ENCODE measurements at regions not wholly inside any gene's neighbourhood (a gene's known extent, or its start where the extent isn't known, plus 50 kb on each side); places are given as distances from the start of the nearest gene placed in this dataset.

GRCh38 chr12:23356440-23356839 is 593.0 kb downstream of the SOX5 start:
- Histone ChIP-seq H3K27ac (no peak overlapping the region), H3K36me3 (no peaks in the 10 kb centered on the region), H3K4me1 (no peaks in the 10 kb centered on the region), H3K27me3 (no peaks in the 10 kb centered on the region), H3K4me3 (no peak overlapping the region), H3K9me3 (no peaks in the 10 kb centered on the region)
- no peak for TF ChIP-seq CTCF (IDR thresholded peaks at IDR 0.05)
- DNase-seq (ENCODE audit: low spot score), result no peak

GRCh38 chr12:23356927-23357708 is 592.4 kb downstream of the SOX5 start:
- Histone ChIP-seq H3K9me3 (no peaks in the 10 kb centered on the region), H3K36me3 (no peaks in the 10 kb centered on the region), H3K4me3 (no peak overlapping the region), H3K27ac (no peak overlapping the region), H3K4me1 (no peaks in the 10 kb centered on the region), H3K27me3 (no peaks in the 10 kb centered on the region)
- TF ChIP-seq CTCF (IDR thresholded peaks at IDR 0.05), result no peak
- no peak for DNase-seq (ENCODE audit: low spot score)

GRCh38 chr12:23359975-23360701 is 589.3 kb downstream of the SOX5 start:
- Histone ChIP-seq H3K9me3 (no peaks in the 10 kb centered on the region), H3K27ac (no peak overlapping the region), H3K4me1 (no peaks in the 10 kb centered on the region), H3K36me3 (no peaks in the 10 kb centered on the region), H3K27me3 (no peaks in the 10 kb centered on the region), H3K4me3 (no peak overlapping the region)
- TF ChIP-seq CTCF (IDR thresholded peaks at IDR 0.05), result no peak
- DNase-seq (ENCODE audit: low spot score), result no peak

GRCh38 chr12:23361971-23362370 is 587.5 kb downstream of the SOX5 start:
- no peak for DNase-seq (ENCODE audit: low spot score)
- H3K4me3 ChIP-seq, result no peak overlapping the region
- TF ChIP-seq CTCF (IDR thresholded peaks at IDR 0.05), result no peak

GRCh38 chr12:23368590-23368989 is 580.9 kb downstream of the SOX5 start:
- no peak for TF ChIP-seq CTCF (IDR thresholded peaks at IDR 0.05)

More at GRCh38 chr12:23361971-23362370, 587.5 kb downstream of the SOX5 start:
- no peaks in the 10 kb centered on the region for H3K4me1 ChIP-seq
- no peaks in the 10 kb centered on the region for H3K9me3 ChIP-seq
- H3K27ac ChIP-seq, result no peak overlapping the region
- H3K36me3 ChIP-seq, result no peaks in the 10 kb centered on the region
- H3K27me3 ChIP-seq, result no peaks in the 10 kb centered on the region

More at GRCh38 chr12:23368590-23368989, 580.9 kb downstream of the SOX5 start:
- DNase-seq (ENCODE audit: low spot score), result no peak
- Histone ChIP-seq H3K27me3 (no peaks in the 10 kb centered on the region), H3K36me3 (no peaks in the 10 kb centered on the region), H3K27ac (no peak overlapping the region), H3K4me3 (no peak overlapping the region), H3K9me3 (no peaks in the 10 kb centered on the region), H3K4me1 (no peaks in the 10 kb centered on the region)

Measured in right atrium auricular region (tissue), 2 donors.